HG03039 (cell line): ENCODE measurements at regions not wholly inside any gene's neighbourhood (a gene's known extent, or its start where the extent isn't known, plus 50 kb on each side); places are given as distances from the start of the nearest gene placed in this dataset.
"Not testable (repeated sequence)": the region's sequence is repeated elsewhere in the genome, so short reads cannot be mapped to it uniquely, and the experiment has no call there.

Experiments
- ATAC-seq: cut with Tn5 transposase; IDR thresholded peaks from one replicate; pipeline ENCODE4 v1.9.1; 2021; ENCODE audit warnings: mild to moderate bottlenecking, moderate library complexity; ENCODE audit not compliant: unreplicated experiment

DNA sequence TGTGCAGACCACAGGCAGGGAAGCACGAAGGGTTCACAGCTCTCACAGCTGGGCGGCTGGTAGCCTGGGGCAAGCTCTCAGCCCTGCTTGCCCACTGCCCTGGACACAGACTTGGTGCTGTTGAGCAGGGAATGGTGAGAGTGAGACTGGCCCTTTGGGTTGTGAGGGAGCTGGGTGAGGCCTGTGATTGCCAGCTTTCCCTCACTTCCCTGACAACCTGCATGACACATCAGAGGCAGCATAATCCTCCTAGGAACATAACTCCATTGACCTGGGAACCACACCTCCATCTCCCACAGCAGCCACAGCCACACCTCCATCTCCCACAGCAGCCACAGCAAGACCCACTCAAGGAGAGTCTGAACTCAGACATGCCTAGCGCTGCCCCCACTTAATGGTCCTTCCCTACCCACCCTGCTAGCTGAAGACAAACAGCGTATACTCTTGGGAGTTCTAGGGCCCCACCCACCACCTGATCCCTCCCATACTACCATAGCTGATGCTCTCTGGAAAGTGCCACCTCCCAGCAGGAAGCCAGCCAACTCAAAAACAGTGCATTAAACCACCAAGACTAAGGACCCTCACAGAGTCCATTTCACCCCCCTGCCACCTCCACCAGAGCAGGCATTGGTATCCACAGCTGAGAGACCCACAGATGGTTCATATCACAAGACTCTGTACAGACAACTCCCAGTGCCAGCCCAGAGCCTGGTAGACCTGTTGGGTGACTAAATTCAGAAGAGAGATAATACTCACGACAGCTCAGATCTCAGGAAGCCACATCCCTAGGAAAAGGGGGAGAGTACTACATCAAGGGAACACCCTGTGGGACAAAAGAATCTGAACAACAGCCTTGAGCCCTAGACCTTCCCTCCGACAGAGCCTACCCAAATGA lies 60.2 kb upstream of the PRSS3 start:
- not testable (repeated sequence) for ATAC-seq

DNA sequence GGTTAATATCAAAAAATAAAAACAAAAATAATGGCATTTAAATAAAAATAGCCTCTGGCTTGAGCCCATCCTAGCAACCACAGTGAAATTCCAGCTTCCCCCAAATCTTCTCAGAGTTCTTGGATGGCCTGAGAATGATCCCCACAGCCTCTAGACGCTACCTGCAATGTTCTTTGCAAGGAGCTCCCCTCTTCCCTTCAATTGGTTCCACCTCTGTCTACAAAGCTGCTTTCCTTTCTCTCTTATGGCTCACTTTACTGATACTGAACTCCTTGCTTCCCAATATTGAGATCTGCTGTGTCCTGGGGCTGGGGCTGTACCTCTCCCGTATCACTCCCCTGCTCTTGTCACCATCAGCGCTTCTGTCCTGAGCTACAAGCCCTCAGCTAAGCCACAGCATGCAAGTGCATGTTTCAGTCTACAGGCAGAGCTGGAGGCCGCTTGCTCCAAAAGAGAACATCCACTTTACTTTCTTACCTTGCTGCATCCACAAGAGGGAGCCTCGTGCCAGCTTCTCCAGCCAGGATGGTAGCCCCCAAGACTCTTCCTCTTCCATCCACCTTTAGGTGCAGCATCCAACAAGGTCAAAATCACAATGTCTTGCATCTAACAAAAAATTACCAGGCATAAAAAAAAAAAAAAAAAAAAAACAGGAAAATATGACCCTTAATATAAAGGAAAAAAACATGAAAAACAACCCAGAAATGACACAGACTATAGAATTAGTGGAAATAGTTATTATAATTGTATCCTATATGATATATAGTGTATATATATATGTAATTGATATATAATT lies 57.4 kb upstream of the PRSS3 start:
- ATAC-seq = no peak

DNA sequence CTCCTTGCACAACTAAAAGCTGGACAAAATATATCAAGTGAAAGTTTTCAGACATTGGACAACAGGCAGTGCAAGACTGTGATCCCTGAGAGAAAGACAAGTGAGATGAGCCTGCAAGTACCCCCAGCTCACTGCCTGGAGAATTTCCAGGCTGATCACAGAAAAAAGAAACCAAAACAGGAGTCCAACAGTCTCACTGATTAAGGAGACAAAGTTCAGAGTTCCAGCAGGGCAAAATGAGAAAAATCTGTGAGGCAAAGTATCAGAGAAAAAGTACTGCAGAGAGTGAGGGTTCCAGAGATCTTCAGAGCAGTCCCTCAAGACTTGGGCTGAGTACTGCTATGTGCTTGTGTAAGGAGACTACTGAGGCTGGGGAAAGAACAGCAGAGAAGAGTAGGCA lies 56.0 kb upstream of the PRSS3 start:
- no peak for ATAC-seq

DNA sequence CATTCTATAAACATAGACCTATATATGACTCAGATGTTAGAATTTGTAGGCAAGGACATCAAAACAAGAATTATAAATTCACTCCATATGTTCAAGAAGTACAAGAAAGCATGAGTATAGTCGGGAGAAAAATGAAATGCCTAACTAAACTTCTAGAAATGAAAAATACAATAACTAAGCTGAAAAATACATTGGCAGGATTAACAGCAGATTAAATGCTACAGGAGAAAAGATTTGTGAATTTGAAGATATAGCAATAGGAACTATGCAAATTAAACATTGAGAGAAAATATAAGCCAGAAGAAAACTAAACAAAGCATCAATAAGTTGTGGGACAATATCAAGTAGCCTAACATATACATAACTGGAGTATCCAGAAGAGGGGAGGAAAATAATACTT lies 55.3 kb upstream of the PRSS3 start:
- ATAC-seq = no peak

DNA sequence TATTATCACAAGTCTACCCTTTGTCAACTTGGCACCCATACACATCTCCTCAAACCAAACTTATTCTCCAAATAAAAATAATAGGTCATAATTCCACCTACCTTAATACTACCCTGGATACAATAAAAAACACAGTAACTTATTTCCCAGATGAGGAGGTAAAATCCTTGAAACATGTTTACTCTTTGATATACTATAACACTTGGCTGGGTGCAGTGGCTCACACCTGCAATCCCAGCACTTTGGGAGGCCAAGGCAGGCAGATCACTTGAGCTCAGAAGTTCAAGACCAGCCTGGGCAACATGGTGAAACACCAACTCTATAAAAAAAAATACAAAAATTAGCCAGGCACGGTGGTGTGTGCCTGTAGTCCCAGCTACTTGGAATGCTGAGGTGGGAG lies 54.4 kb upstream of the PRSS3 start:
- not testable (repeated sequence) for ATAC-seq

DNA sequence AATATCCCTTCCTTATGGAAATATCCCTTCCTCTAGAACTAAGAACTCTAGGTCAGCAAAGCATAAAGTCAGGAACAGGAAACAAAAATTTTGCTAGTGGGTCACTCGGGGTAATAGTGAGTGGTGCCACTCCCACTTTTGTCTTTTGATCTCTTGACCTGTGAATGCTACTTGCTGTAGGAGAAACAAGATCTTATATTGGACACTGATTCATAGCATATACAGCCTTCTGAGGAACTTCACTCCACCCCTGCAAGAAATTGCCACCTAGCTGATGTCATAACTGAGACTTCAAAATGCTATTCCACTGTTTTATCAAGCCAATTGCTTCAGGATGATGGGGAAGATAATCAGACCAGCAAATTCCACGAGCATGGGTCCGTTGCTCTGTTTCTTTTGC lies 53.3 kb upstream of the PRSS3 start:
- no peak for ATAC-seq

DNA sequence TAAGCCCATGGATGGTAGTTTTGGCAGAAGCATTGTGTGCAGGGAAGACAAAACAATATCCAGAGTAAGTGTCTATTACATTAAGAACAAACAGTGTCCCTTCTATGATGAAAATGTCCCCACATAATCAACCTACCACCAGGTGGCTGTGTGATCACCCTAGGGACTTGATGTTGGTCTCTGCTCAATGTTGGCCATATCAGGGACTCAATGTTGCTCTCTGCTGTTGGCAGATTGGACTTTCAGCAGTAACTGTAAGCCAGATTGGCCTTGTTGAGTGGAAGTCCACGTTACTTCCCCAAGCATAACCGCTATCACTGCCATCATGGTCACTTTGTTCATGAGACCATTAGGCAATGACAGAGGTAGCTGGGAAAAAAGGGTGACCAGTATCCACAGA lies 52.8 kb upstream of the PRSS3 start:
- no peak for ATAC-seq
